ENCODE measurements at regions not wholly inside any gene's neighbourhood (a gene's known extent, or its start where the extent isn't known, plus 50 kb on each side); places are given as distances from the start of the nearest gene placed in this dataset.

GRCh38 chrX:140447150-140447549, 57.7 kb downstream of the SOX3 start:
- H3K4me3 ChIP-seq (ENCODE audit: low read depth, low read length), result no peak overlapping the region
- TF ChIP-seq CTCF (IDR thresholded peaks at IDR 0.05; ENCODE audit: low read depth, low read length, missing control alignments), result no peak
- DNase-seq (ENCODE audit: low read depth), result no peak

- DNase-seq (ENCODE audit: low read depth), result no peak
- TF ChIP-seq CTCF (IDR thresholded peaks at IDR 0.05; ENCODE audit: low read depth, low read length, missing control alignments), result no peak
- no peak overlapping the region for H3K4me3 ChIP-seq (ENCODE audit: low read depth, low read length)
Observed at GRCh38 chrX:140440876-140441275, 64.0 kb downstream of the SOX3 start.

GRCh38 chrX:140439476-140439875, 65.4 kb downstream of the SOX3 start:
- no peak for DNase-seq (ENCODE audit: low read depth)
- TF ChIP-seq CTCF (IDR thresholded peaks at IDR 0.05; ENCODE audit: low read depth, low read length, missing control alignments), result no peak
- H3K4me3 ChIP-seq (ENCODE audit: low read depth, low read length), result no peak overlapping the region

GRCh38 chrX:140434347-140434746, 70.5 kb downstream of the SOX3 start:
- no peak for DNase-seq (ENCODE audit: low read depth)
- no peak for TF ChIP-seq CTCF (IDR thresholded peaks at IDR 0.05; ENCODE audit: low read depth, low read length, missing control alignments)
- no peak overlapping the region for H3K4me3 ChIP-seq (ENCODE audit: low read depth, low read length)

- no peak for TF ChIP-seq CTCF (IDR thresholded peaks at IDR 0.05; ENCODE audit: low read depth, low read length, missing control alignments)
- no peak overlapping the region for H3K4me3 ChIP-seq (ENCODE audit: low read depth, low read length)
- DNase-seq (ENCODE audit: low read depth), result no peak
Observed at GRCh38 chrX:140433582-140433981, 71.3 kb downstream of the SOX3 start.

GRCh38 chrX:140432346-140433175, 72.3 kb downstream of the SOX3 start:
- no peak for TF ChIP-seq CTCF (IDR thresholded peaks at IDR 0.05; ENCODE audit: low read depth, low read length, missing control alignments)
- no peak for DNase-seq (ENCODE audit: low read depth)
- no peak overlapping the region for H3K4me3 ChIP-seq (ENCODE audit: low read depth, low read length)

GRCh38 chrX:140431521-140431920, 73.3 kb downstream of the SOX3 start:
- no peak for DNase-seq (ENCODE audit: low read depth)
- no peak overlapping the region for H3K4me3 ChIP-seq (ENCODE audit: low read depth, low read length)
- TF ChIP-seq CTCF (IDR thresholded peaks at IDR 0.05; ENCODE audit: low read depth, low read length, missing control alignments), result no peak
